ENCODE measurements at regions not wholly inside any gene's neighbourhood (a gene's known extent, or its start where the extent isn't known, plus 50 kb on each side); places are given as distances from the start of the nearest gene placed in this dataset.
"Not testable (repeated sequence)": the region's sequence is repeated elsewhere in the genome, so short reads cannot be mapped to it uniquely, and the experiment has no call there.

DNA sequence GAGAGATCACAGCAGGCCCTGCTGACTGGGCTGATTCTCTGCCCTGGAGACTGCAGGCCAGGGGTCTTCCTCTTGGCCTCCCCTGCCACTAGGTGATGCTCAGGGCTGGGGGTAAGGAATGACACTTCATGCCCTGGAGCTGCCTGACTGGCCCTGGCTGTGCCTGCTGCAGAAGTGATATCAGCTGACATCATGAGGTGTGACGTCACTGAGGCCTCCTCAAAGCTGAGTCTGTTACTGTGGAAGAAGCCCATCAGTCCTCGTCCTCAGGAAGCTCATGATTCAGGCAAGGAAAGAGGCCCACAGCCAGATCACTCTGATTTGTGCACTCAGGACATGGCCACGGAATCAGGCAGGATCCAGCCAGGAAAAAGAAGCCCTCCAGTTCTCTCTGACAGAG is 283.8 kb upstream of the WSB1 start:
- TF ChIP-seq, protein P1, sequence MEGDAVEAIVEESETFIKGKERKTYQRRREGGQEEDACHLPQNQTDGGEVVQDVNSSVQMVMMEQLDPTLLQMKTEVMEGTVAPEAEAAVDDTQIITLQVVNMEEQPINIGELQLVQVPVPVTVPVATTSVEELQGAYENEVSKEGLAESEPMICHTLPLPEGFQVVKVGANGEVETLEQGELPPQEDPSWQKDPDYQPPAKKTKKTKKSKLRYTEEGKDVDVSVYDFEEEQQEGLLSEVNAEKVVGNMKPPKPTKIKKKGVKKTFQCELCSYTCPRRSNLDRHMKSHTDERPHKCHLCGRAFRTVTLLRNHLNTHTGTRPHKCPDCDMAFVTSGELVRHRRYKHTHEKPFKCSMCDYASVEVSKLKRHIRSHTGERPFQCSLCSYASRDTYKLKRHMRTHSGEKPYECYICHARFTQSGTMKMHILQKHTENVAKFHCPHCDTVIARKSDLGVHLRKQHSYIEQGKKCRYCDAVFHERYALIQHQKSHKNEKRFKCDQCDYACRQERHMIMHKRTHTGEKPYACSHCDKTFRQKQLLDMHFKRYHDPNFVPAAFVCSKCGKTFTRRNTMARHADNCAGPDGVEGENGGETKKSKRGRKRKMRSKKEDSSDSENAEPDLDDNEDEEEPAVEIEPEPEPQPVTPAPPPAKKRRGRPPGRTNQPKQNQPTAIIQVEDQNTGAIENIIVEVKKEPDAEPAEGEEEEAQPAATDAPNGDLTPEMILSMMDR (IDR thresholded peaks at IDR 0.05) = not testable (repeated sequence)
- TF ChIP-seq POLR2A (IDR thresholded peaks at IDR 0.05) = not testable (repeated sequence)
